GM23248 (cell line): ENCODE measurements at regions not wholly inside any gene's neighbourhood (a gene's known extent, or its start where the extent isn't known, plus 50 kb on each side); places are given as distances from the start of the nearest gene placed in this dataset.

Source experiments
- EZH2 ChIP-seq: fragments of 200-600 bp; sonication (generic); IDR thresholded peaks from 2 replicates; pipeline ENCODE4 v1.6.1; 2018; ENCODE audit warnings: antibody characterized with exemption, mild to moderate bottlenecking; ENCODE audit not compliant: insufficient read depth, poor library complexity, severe bottlenecking
- EZH2phosphoT487 ChIP-seq: fragments of 200-600 bp; sonication (generic); IDR thresholded peaks from 2 replicates; pipeline ENCODE4 v1.6.1; 2018; ENCODE audit warnings: antibody characterized with exemption, moderate library complexity, mild to moderate bottlenecking, low read depth; ENCODE audit not compliant: insufficient read depth

GRCh38 chr5:117803533-117803932 is 1184.8 kb downstream of the DTWD2 start:
- TF ChIP-seq EZH2phosphoT487 = no peak
- no peak for TF ChIP-seq EZH2
